HepG2 (cell line): ENCODE measurements at regions not wholly inside any gene's neighbourhood (a gene's known extent, or its start where the extent isn't known, plus 50 kb on each side); places are given as distances from the start of the nearest gene placed in this dataset.

Experiments
- ATAC-seq: fragments of 200-7000 bp; cut with Tn5 transposase; 3 replicates; pipeline ENCODE4 v1.9.1; 2020; ENCODE audit warnings: mild to moderate bottlenecking, moderate library complexity
- BruUV-seq: library from RNA; stranded (reverse); fragments of 400-500 nt; replicated peaks from 2 replicates; lab custom pipeline; 2021; lab: Mats Ljungman, UMichigan
- CTCF ChIA-PET: fragments of 300-600 bp; formaldehyde crosslinking; extraction: SDS; loops from one replicate; lab custom pipeline; 2021; ENCODE audit warnings: low total read pairs, inconsistent platforms, low intra/inter-chr PET ratio; lab: Yijun Ruan, JAX
- POLR2A ChIA-PET: fragments of 350-600 bp; sonication (Branson Sonifier 250); formaldehyde crosslinking; loops from one replicate; lab custom pipeline; 2020; ENCODE audit warnings: antibody characterized with exemption, inconsistent platforms; lab: Yijun Ruan, JAX
- DNase-seq: peaks from one replicate; pipeline ENCODE4 v3.0.0-alpha.2; 2015; ENCODE audit warnings: low spot score
- FAIRE-seq: peaks from 3 replicates; lab custom pipeline; 2011; peaks lifted over from hg19 to GRCh38; lab: Jason Lieb, UNC
- H2AFZ ChIP-seq: one replicate; pipeline ENCODE4 v1.6.1; 2011; ENCODE audit warnings: low read length, inconsistent platforms
- H3K27ac ChIP-seq: fragments of 300-600 bp; 3 replicates; pipeline ENCODE4 v1.8.0; 2011; ENCODE audit warnings: mixed run types, mild to moderate bottlenecking, mixed read lengths, low read length, inconsistent platforms; ENCODE audit not compliant: insufficient read depth; ENCODE audit errors: extremely low read length
- H3K27me3 ChIP-seq, 2 experiments: fragments of 200-600 bp in 1 of 2; 2 replicates in 1 of 2; 3 replicates in 1 of 2; pipeline versions ENCODE4 v1.6.0 to v1.8.0; 2011; ENCODE audit warnings: low read length in 2 of 2, mild to moderate bottlenecking in 2 of 2, moderate library complexity in 2 of 2, inconsistent platforms in 1 of 2; ENCODE audit not compliant: insufficient read depth in 2 of 2, control insufficient read depth in 1 of 2
- H3K36me3 ChIP-seq, 2 experiments: fragments of 200-600 bp in 1 of 2; replicated peaks in 1 of 2; 2 replicates in 1 of 2; 3 replicates in 1 of 2; pipeline versions ENCODE4 v1.5.1 to v1.8.0; 2011; ENCODE audit warnings: low read length in 2 of 2, inconsistent platforms in 1 of 2; ENCODE audit not compliant: insufficient read depth in 2 of 2, control insufficient read depth in 1 of 2
- H3K4me1 ChIP-seq: 2 replicates; pipeline ENCODE4 v1.5.1; 2012; ENCODE audit warnings: low read length, inconsistent platforms; ENCODE audit not compliant: insufficient read depth
- H3K4me2 ChIP-seq: 2 replicates; pipeline ENCODE4 v1.6.0; 2011; ENCODE audit warnings: low read depth, low read length, inconsistent platforms
- H3K4me3 ChIP-seq, 3 experiments: fragments of 200-600 bp in 1 of 3; sonication (generic), shearing (Covaris generic) in 1 of 3; replicated peaks in 1 of 3; 2 replicates each; pipeline ENCODE4 v1.5.1; 2011 to 2016; ENCODE audit warnings: low read length in 3 of 3, inconsistent platforms in 2 of 3, low read depth in 2 of 3, mild to moderate bottlenecking in 2 of 3, control low read depth in 1 of 3, mixed read lengths in 1 of 3; ENCODE audit not compliant: insufficient read depth in 1 of 3
- H3K79me2 ChIP-seq: one replicate; pipeline ENCODE4 v1.6.1; 2011; ENCODE audit warnings: low read length, inconsistent platforms; ENCODE audit not compliant: insufficient read depth
- H3K9ac ChIP-seq: 2 replicates; pipeline ENCODE4 v1.6.0; 2011; ENCODE audit warnings: mild to moderate bottlenecking, low read depth, low read length, inconsistent platforms; ENCODE audit not compliant: insufficient read depth
- H3K9me3 ChIP-seq: 2 replicates; pipeline ENCODE4 v1.5.1; 2012; ENCODE audit warnings: mild to moderate bottlenecking, low read length
- H4K20me1 ChIP-seq: 2 replicates; pipeline ENCODE4 v1.6.0; 2011; ENCODE audit warnings: inconsistent platforms, mild to moderate bottlenecking, low read length, moderate library complexity; ENCODE audit not compliant: insufficient read depth
- CBX1 ChIP-seq: IDR thresholded peaks from one replicate; pipeline ENCODE4 v1.6.1; 2016; ENCODE audit warnings: antibody characterized with exemption, low read depth
- FLYWCH1 ChIP-seq: sonication (generic); formaldehyde crosslinking; IDR thresholded peaks from 2 replicates; pipeline ENCODE4 v1.8.1; 2023; ENCODE audit warnings: mild to moderate bottlenecking, missing genetic modification reagents
- HIC2 ChIP-seq: sonication (generic); formaldehyde crosslinking; IDR thresholded peaks from 2 replicates; pipeline ENCODE4 v1.9.0; 2022; ENCODE audit warnings: low read depth, missing genetic modification reagents
- ISX ChIP-seq: sonication (generic); formaldehyde crosslinking; conservative IDR thresholded peaks from 2 replicates; pipeline ENCODE4 v1.5.0; 2020; ENCODE audit warnings: missing genetic modification reagents
- TRIM22 ChIP-seq: fragments of 450-650 bp; IDR thresholded peaks from 2 replicates; pipeline ENCODE4 v1.6.1; 2017
- ZBTB46 ChIP-seq: sonication (generic); formaldehyde crosslinking; IDR thresholded peaks from 2 replicates; pipeline ENCODE4 v1.4.0; 2020; ENCODE audit warnings: mild to moderate bottlenecking, missing genetic modification reagents, borderline replicate concordance
- ZNF343 ChIP-seq: sonication (generic); formaldehyde crosslinking; IDR thresholded peaks from 2 replicates; pipeline ENCODE4 v1.4.0; 2020; ENCODE audit warnings: mild to moderate bottlenecking, missing genetic modification reagents
- ZNF777 ChIP-seq: sonication (generic); formaldehyde crosslinking; IDR thresholded peaks from 2 replicates; pipeline ENCODE4 v1.4.0; 2020; ENCODE audit warnings: missing genetic modification reagents
- ZNF850 ChIP-seq: sonication (generic); formaldehyde crosslinking; conservative IDR thresholded peaks from 2 replicates; pipeline ENCODE4 v1.9.0; 2021; ENCODE audit warnings: mild to moderate bottlenecking, missing genetic modification reagents
- WGBS: methylation state at CpG from one replicate; pipeline ENCODE4 v1.1.6; 2017; ENCODE audit warnings: low lambda C conversion rate; 5-methylcytosine and 5-hydroxymethylcytosine counted together
- in situ Hi-C: cut with HindIII; loops from 2 replicates; pipeline ENCODE4 v1.10.0; 2017; ENCODE audit warnings: low pct_unique_long_range_greater_than_20kb; ENCODE audit not compliant: extremely low pct_ligation_motif_present
- intact Hi-C: fragments of 100-400 bp; cut with micrococcal nuclease; formaldehyde crosslinking; loops from one replicate; pipeline ENCODE4 v1.10.0; 2022; ENCODE audit not compliant: unreplicated experiment
- TF ChIP-seq, protein P1 (sequence below): sonication (generic); formaldehyde crosslinking; IDR thresholded peaks from 2 replicates; pipeline ENCODE4 v1.4.0; 2020; ENCODE audit warnings: missing genetic modification reagents, borderline replicate concordance

- no peak for FAIRE-seq
- TF ChIP-seq ZNF777 (no peak), ZBTB46 (CRISPR knock-in tag) (no peak), HIC2 (no peak), ZNF343 (CRISPR knock-in tag) (no peak), FLYWCH1 (no peak), CBX1 (no peak), TRIM22 (no peak), ISX (no peak), ZNF850 (CRISPR knock-in tag) (no peak)
- TF ChIP-seq, protein P1, sequence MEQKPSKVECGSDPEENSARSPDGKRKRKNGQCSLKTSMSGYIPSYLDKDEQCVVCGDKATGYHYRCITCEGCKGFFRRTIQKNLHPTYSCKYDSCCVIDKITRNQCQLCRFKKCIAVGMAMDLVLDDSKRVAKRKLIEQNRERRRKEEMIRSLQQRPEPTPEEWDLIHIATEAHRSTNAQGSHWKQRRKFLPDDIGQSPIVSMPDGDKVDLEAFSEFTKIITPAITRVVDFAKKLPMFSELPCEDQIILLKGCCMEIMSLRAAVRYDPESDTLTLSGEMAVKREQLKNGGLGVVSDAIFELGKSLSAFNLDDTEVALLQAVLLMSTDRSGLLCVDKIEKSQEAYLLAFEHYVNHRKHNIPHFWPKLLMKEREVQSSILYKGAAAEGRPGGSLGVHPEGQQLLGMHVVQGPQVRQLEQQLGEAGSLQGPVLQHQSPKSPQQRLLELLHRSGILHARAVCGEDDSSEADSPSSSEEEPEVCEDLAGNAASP (CRISPR knock-in tag), result no peak
- TF ChIP-seq, all 625 proteins: peak for 0
- in situ Hi-C loops, result no loop called here
- no TSS peak for BruUV-seq
- ChIA-PET POLR2A (no interaction called here), CTCF (no interaction called here)
- DNase-seq, result no peak
- H4K20me1 ChIP-seq, result no peaks in the 10 kb centered on the region
- 1% methylated on average over 3 of the region's 3 CpGs for WGBS
- no peak overlapping the region for H2AFZ ChIP-seq
- H3K27ac ChIP-seq, result no peak overlapping the region
- H3K79me2 ChIP-seq, result no peaks in the 10 kb centered on the region
- no peak overlapping the region for H3K9ac ChIP-seq
- H3K4me3 ChIP-seq, result no peak overlapping the region
- H3K27me3 ChIP-seq, result no peaks in the 10 kb centered on the region; a peak in 2 of 5 replicates
- H3K9me3 ChIP-seq, result no peaks in the 10 kb centered on the region
- ATAC-seq, result no peak
- H3K36me3 ChIP-seq, result no peaks in the 10 kb centered on the region
- intact Hi-C loops, result no loop called here
- no peaks in the 10 kb centered on the region for H3K4me1 ChIP-seq
- H3K4me2 ChIP-seq, result no peak overlapping the region
These were observed 133.2 kb upstream of the NFIB start for GRCh38 chr9:14447103-14447502.
